HCT116 (cell line): ENCODE measurements at regions not wholly inside any gene's neighbourhood (a gene's known extent, or its start where the extent isn't known, plus 50 kb on each side); places are given as distances from the start of the nearest gene placed in this dataset.

Source experiments
- ATAC-seq: fragments of 200-7000 bp; cut with Tn5 transposase; 2 replicates; pipeline ENCODE4 v1.9.1; 2020; ENCODE audit warnings: mild to moderate bottlenecking, moderate library complexity
- BruUV-seq: library from RNA; stranded (reverse); fragments of 400-500 nt; replicated peaks from 2 replicates; lab custom pipeline; 2021; lab: Mats Ljungman, UMichigan
- CTCF ChIA-PET: fragments of 300-600 bp; sonication (Branson Sonifier 250); formaldehyde crosslinking; loops from one replicate; lab custom pipeline; 2021; ENCODE audit warnings: antibody characterized with exemption; lab: Charles Lee
- POLR2A ChIA-PET: fragments of 300-600, 350-600 bp; sonication (Branson Sonifier 250); formaldehyde crosslinking; loops from one replicate; lab custom pipeline; 2021; ENCODE audit warnings: antibody characterized with exemption; lab: Charles Lee
- RAD21 ChIA-PET, 2 experiments: fragments of 300-600 bp; sonication (Branson Sonifier 250); formaldehyde crosslinking; loops; one replicate each; lab custom pipeline; 2023; ENCODE audit warnings: low total read pairs in 2 of 2; ENCODE audit not compliant: uncharacterized antibody in 2 of 2, unreplicated experiment in 2 of 2, low non-redundant PET in 1 of 2; lab: Charles Lee
- DNase-seq: peaks from one replicate; pipeline ENCODE4 v3.0.0-alpha.2; 2010; ENCODE audit warnings: low read depth, low spot score
- H2AFZ ChIP-seq: fragments of 200-600 bp; shearing (Covaris generic), sonication (generic); 2 replicates; pipeline ENCODE4 v1.6.1; 2017; ENCODE audit warnings: low read depth, mixed run types, mixed read lengths, antibody characterized with exemption, low read length; ENCODE audit not compliant: poor library complexity, severe bottlenecking
- H3K27ac ChIP-seq: 2 replicates; pipeline ENCODE4 v1.5.1; 2012; ENCODE audit warnings: low read depth, low read length
- H3K27me3 ChIP-seq: fragments of 200-600 bp; sonication (generic); 2 replicates; pipeline ENCODE4 v1.6.1; 2016; ENCODE audit warnings: mixed run types, low read length, mixed read lengths; ENCODE audit not compliant: insufficient read depth
- H3K36me3 ChIP-seq, 2 experiments: fragments of 200-500 bp in 1 of 2; fragments of 200-600 bp in 1 of 2; sonication (Bioruptor generic) in 1 of 2; sonication (generic) in 1 of 2; 2 replicates each; pipeline versions ENCODE4 v1.5.1 to v1.6.1; 2014 to 2016; ENCODE audit warnings: low read length in 2 of 2, inconsistent platforms in 1 of 2, mixed read lengths in 1 of 2, mixed run types in 1 of 2; ENCODE audit not compliant: insufficient read depth in 2 of 2, control insufficient read depth in 1 of 2
- H3K4me1 ChIP-seq, 2 experiments: fragments of 200-600 bp in 1 of 2; sonication (generic) in 1 of 2; 2 replicates each; pipeline versions ENCODE4 v1.5.1 to v1.6.1; 2012 to 2017; ENCODE audit warnings: low read length in 2 of 2, inconsistent platforms in 1 of 2, mild to moderate bottlenecking in 1 of 2, mixed read lengths in 1 of 2, mixed run types in 1 of 2, moderate library complexity in 1 of 2; ENCODE audit not compliant: insufficient read depth in 2 of 2, control insufficient read depth in 1 of 2
- H3K4me2 ChIP-seq: fragments of 200-600 bp; sonication (generic); 2 replicates; pipeline ENCODE4 v1.6.1; 2017; ENCODE audit warnings: mixed run types, low read length, mixed read lengths
- H3K4me3 ChIP-seq, 2 experiments: fragments of 200-600 bp in 1 of 2; sonication (generic) in 1 of 2; replicated peaks in 1 of 2; 2 replicates each; pipeline ENCODE4 v1.5.1; 2011 to 2016; ENCODE audit warnings: low read length in 2 of 2, control low read depth in 1 of 2, low read depth in 1 of 2, mild to moderate bottlenecking in 1 of 2, mixed read lengths in 1 of 2, mixed run types in 1 of 2
- H3K79me2 ChIP-seq: fragments of 200-600 bp; sonication (generic); 2 replicates; pipeline ENCODE4 v1.6.1; 2017; ENCODE audit warnings: mild to moderate bottlenecking, mixed run types, low read length, moderate library complexity, mixed read lengths; ENCODE audit not compliant: insufficient read depth
- H3K9ac ChIP-seq: fragments of 200-600 bp; sonication (generic); 2 replicates; pipeline ENCODE4 v1.6.1; 2016; ENCODE audit warnings: low read length, mixed read lengths
- H3K9me2 ChIP-seq: fragments of 200-600 bp; sonication (generic), shearing (Covaris generic); 2 replicates; pipeline ENCODE4 v1.6.1; 2017; ENCODE audit warnings: mixed run types, mild to moderate bottlenecking, moderate library complexity; ENCODE audit not compliant: insufficient read depth
- H3K9me3 ChIP-seq, 2 experiments: fragments of 200-500 bp in 1 of 2; fragments of 200-600 bp in 1 of 2; sonication (Bioruptor generic) in 1 of 2; sonication (generic) in 1 of 2; 2 replicates each; pipeline ENCODE4 v1.6.1; 2014 to 2017; ENCODE audit warnings: low read length in 2 of 2, mixed read lengths in 2 of 2, inconsistent platforms in 1 of 2, low read depth in 1 of 2, mild to moderate bottlenecking in 1 of 2, mixed run types in 1 of 2, moderate library complexity in 1 of 2; ENCODE audit not compliant: control insufficient read depth in 1 of 2, insufficient read depth in 1 of 2
- H4K20me1 ChIP-seq: fragments of 200-600 bp; sonication (generic), shearing (Covaris generic); 2 replicates; pipeline ENCODE4 v1.6.1; 2017; ENCODE audit warnings: mixed run types, mild to moderate bottlenecking, moderate library complexity; ENCODE audit not compliant: insufficient read depth
- CBX3 ChIP-seq: IDR thresholded peaks from 2 replicates; pipeline ENCODE4 v1.6.1; 2012; ENCODE audit warnings: low read depth
- CEBPB ChIP-seq: IDR thresholded peaks from 2 replicates; pipeline ENCODE4 v1.6.1; 2012; ENCODE audit warnings: low read depth
- ELF1 ChIP-seq: IDR thresholded peaks from 2 replicates; pipeline ENCODE4 v1.6.1; 2012; ENCODE audit warnings: low read depth, borderline replicate concordance
- EZH2phosphoT487 ChIP-seq: fragments of 200-600 bp; IDR thresholded peaks from 2 replicates; pipeline ENCODE4 v1.6.1; 2018; ENCODE audit warnings: antibody characterized with exemption, borderline replicate concordance
- TCF7L2 ChIP-seq: IDR thresholded peaks from 2 replicates; pipeline ENCODE4 v1.7.0; 2011; ENCODE audit warnings: borderline replicate concordance, inconsistent platforms; ENCODE audit not compliant: insufficient read depth, insufficient read length; ENCODE audit errors: extremely low read depth
- YY1 ChIP-seq: IDR thresholded peaks from 2 replicates; pipeline ENCODE4 v1.6.1; 2011; ENCODE audit warnings: low read length, low read depth, moderate library complexity, mild to moderate bottlenecking; ENCODE audit not compliant: insufficient replicate concordance; ENCODE audit errors: extremely low read depth
- ZNF274 ChIP-seq: fragments of 200-500 bp; sonication (Bioruptor generic); IDR thresholded peaks from 2 replicates; pipeline ENCODE4 v1.6.1; 2014; ENCODE audit warnings: mild to moderate bottlenecking, low read depth, low read length, inconsistent platforms
- intact Hi-C: fragments of 100-400 bp; cut with micrococcal nuclease; formaldehyde crosslinking; loops from 2 replicates; pipeline ENCODE4 v1.10.0; 2022
- TF ChIP-seq, protein P1 (sequence below): IDR thresholded peaks from 2 replicates; pipeline ENCODE4 v1.6.1; 2012
- TF ChIP-seq, protein P2 (sequence below), 3 experiments: fragments of 200-600 bp in 1 of 3; sonication (generic) in 1 of 3; IDR thresholded peaks in 2 of 3; conservative IDR thresholded peaks in 1 of 3; 2 replicates each; pipeline ENCODE4 v1.5.1; 2012 to 2017; ENCODE audit warnings: low read depth in 2 of 3, low read length in 2 of 3, antibody characterized with exemption in 1 of 3, borderline replicate concordance in 1 of 3, control low read depth in 1 of 3, mild to moderate bottlenecking in 1 of 3, mixed read lengths in 1 of 3, mixed run types in 1 of 3, moderate library complexity in 1 of 3; ENCODE audit not compliant: insufficient read depth in 1 of 3
- TF ChIP-seq, protein P3 (sequence below): IDR thresholded peaks from 2 replicates; pipeline ENCODE4 v1.6.1; 2012; ENCODE audit warnings: low read depth

DNA sequence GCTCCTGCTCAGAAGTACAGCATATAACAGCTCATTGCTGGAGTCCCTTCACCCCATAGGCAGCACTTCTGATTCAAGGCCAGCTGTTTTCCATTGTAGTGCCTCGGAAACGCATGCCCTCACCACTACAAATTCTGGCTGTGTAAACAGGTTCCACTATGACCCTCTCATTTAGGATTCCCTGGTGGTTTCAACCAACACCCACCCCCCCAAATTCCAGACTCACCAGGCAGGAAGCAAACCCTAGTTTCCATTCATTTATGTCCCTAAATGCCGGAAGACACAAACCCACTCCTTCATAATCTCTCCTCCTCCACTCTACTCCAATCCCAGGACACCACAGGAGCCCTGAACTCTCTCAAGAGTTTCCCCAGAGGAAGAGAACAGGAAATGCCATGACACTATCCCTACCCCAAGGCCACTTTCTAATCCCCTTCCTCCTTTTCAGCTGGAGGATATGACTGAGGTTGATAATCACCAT is 75.9 kb upstream of the TMPO start:
- ChIA-PET RAD21 (no interaction called here), CTCF (no interaction called here), POLR2A (no interaction called here)
- no peak overlapping the region for H3K4me3 ChIP-seq
- BruUV-seq, result no TSS peak
- no peak overlapping the region for H3K9ac ChIP-seq
- no peaks in the 10 kb centered on the region for H3K79me2 ChIP-seq
- H3K9me3 ChIP-seq, result 0 out of 4 replicates have a peak, but pooled peaks cover 0 to 3% of the 10 kb centered on the region in 2 experiments
- no peaks in the 10 kb centered on the region for H3K27me3 ChIP-seq
- no peak overlapping the region for H3K4me2 ChIP-seq
- DNase-seq (no peak), ATAC-seq (no peak)
- no peaks in the 10 kb centered on the region for H3K4me1 ChIP-seq
- no peaks in the 10 kb centered on the region for H4K20me1 ChIP-seq
- no peak overlapping the region for H2AFZ ChIP-seq
- H3K27ac ChIP-seq, result no peak overlapping the region
- H3K9me2 ChIP-seq, result no peaks in the 10 kb centered on the region
- intact Hi-C loops, result no loop called here
- no peak for TF ChIP-seq CEBPB
- TF ChIP-seq, protein P1, sequence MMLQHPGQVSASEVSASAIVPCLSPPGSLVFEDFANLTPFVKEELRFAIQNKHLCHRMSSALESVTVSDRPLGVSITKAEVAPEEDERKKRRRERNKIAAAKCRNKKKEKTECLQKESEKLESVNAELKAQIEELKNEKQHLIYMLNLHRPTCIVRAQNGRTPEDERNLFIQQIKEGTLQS, result no peak
- no peak for TF ChIP-seq EZH2phosphoT487
- TF ChIP-seq ELF1, result no peak
- TF ChIP-seq, protein P2, sequence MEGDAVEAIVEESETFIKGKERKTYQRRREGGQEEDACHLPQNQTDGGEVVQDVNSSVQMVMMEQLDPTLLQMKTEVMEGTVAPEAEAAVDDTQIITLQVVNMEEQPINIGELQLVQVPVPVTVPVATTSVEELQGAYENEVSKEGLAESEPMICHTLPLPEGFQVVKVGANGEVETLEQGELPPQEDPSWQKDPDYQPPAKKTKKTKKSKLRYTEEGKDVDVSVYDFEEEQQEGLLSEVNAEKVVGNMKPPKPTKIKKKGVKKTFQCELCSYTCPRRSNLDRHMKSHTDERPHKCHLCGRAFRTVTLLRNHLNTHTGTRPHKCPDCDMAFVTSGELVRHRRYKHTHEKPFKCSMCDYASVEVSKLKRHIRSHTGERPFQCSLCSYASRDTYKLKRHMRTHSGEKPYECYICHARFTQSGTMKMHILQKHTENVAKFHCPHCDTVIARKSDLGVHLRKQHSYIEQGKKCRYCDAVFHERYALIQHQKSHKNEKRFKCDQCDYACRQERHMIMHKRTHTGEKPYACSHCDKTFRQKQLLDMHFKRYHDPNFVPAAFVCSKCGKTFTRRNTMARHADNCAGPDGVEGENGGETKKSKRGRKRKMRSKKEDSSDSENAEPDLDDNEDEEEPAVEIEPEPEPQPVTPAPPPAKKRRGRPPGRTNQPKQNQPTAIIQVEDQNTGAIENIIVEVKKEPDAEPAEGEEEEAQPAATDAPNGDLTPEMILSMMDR (IDR thresholded peaks at IDR 0.05 in 2 of 3, conservative IDR thresholded peaks at IDR 0.05 in 1 of 3; ENCODE audit: borderline replicate concordance in 1 of 3, insufficient read depth in 1 of 3, low read depth in 2 of 3, low read length in 2 of 3), result no peak
- no peak for TF ChIP-seq ZNF274
- TF ChIP-seq CBX3, result no peak
- TF ChIP-seq YY1, result no peak
- no peak for TF ChIP-seq TCF7L2
- TF ChIP-seq, protein P3, sequence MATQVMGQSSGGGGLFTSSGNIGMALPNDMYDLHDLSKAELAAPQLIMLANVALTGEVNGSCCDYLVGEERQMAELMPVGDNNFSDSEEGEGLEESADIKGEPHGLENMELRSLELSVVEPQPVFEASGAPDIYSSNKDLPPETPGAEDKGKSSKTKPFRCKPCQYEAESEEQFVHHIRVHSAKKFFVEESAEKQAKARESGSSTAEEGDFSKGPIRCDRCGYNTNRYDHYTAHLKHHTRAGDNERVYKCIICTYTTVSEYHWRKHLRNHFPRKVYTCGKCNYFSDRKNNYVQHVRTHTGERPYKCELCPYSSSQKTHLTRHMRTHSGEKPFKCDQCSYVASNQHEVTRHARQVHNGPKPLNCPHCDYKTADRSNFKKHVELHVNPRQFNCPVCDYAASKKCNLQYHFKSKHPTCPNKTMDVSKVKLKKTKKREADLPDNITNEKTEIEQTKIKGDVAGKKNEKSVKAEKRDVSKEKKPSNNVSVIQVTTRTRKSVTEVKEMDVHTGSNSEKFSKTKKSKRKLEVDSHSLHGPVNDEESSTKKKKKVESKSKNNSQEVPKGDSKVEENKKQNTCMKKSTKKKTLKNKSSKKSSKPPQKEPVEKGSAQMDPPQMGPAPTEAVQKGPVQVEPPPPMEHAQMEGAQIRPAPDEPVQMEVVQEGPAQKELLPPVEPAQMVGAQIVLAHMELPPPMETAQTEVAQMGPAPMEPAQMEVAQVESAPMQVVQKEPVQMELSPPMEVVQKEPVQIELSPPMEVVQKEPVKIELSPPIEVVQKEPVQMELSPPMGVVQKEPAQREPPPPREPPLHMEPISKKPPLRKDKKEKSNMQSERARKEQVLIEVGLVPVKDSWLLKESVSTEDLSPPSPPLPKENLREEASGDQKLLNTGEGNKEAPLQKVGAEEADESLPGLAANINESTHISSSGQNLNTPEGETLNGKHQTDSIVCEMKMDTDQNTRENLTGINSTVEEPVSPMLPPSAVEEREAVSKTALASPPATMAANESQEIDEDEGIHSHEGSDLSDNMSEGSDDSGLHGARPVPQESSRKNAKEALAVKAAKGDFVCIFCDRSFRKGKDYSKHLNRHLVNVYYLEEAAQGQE, result no peak
- H3K36me3 ChIP-seq, result no peaks in the 10 kb centered on the region
